H9 (cell line): ENCODE measurements at regions not wholly inside any gene's neighbourhood (a gene's known extent, or its start where the extent isn't known, plus 50 kb on each side); places are given as distances from the start of the nearest gene placed in this dataset.

Experiments
- DNase-seq: peaks from one replicate; pipeline ENCODE4 v3.0.0-alpha.2; 2017
- H2AFZ ChIP-seq: one replicate; pipeline ENCODE4 v1.6.1; 2013; ENCODE audit warnings: mild to moderate bottlenecking, low read length, control low read depth, moderate library complexity
- H2AK5ac ChIP-seq: 2 replicates; pipeline ENCODE4 v1.6.1; 2013; ENCODE audit warnings: low read length, control low read depth, mixed read lengths; ENCODE audit not compliant: insufficient read length
- H2BK120ac ChIP-seq: one replicate; pipeline ENCODE4 v1.6.1; 2013; ENCODE audit warnings: low read depth, mild to moderate bottlenecking, low read length, control low read depth, inconsistent platforms; ENCODE audit not compliant: poor library complexity, severe bottlenecking
- H2BK12ac ChIP-seq: 2 replicates; pipeline ENCODE4 v1.6.1; 2013; ENCODE audit warnings: low read length, control low read depth, mixed read lengths, low read depth; ENCODE audit not compliant: insufficient read length
- H2BK15ac ChIP-seq: 2 replicates; pipeline ENCODE4 v1.6.1; 2013; ENCODE audit warnings: low read depth, low read length, control low read depth
- H2BK20ac ChIP-seq: one replicate; pipeline ENCODE4 v1.6.1; 2013; ENCODE audit warnings: low read depth, mild to moderate bottlenecking, low read length, control low read depth, inconsistent platforms; ENCODE audit not compliant: poor library complexity, severe bottlenecking
- H2BK5ac ChIP-seq: 2 replicates; pipeline ENCODE4 v1.6.1; 2013; ENCODE audit warnings: low read length, control low read depth, mixed read lengths; ENCODE audit not compliant: insufficient read length
- H3K14ac ChIP-seq: 2 replicates; pipeline ENCODE4 v1.6.1; 2013; ENCODE audit warnings: low read length, control low read depth; ENCODE audit not compliant: insufficient read depth
- H3K18ac ChIP-seq: 2 replicates; pipeline ENCODE4 v1.6.1; 2013; ENCODE audit warnings: low read depth, mild to moderate bottlenecking, mixed read lengths, low read length, control low read depth; ENCODE audit not compliant: insufficient read length
- H3K23ac ChIP-seq: 2 replicates; pipeline ENCODE4 v1.6.1; 2013; ENCODE audit warnings: low read length, control low read depth, mixed read lengths, low read depth; ENCODE audit not compliant: insufficient read length
- H3K23me2 ChIP-seq: 2 replicates; pipeline ENCODE4 v1.6.1; 2013; ENCODE audit warnings: low read depth, mild to moderate bottlenecking, mixed read lengths, low read length, control low read depth; ENCODE audit not compliant: insufficient read length, poor library complexity, severe bottlenecking
- H3K27ac ChIP-seq: 2 replicates; pipeline ENCODE4 v1.5.1; 2013; ENCODE audit warnings: low read length, control low read depth, mixed read lengths, low read depth; ENCODE audit not compliant: insufficient read length
- H3K27me3 ChIP-seq: 2 replicates; pipeline ENCODE4 v1.6.1; 2013; ENCODE audit warnings: low read length, control low read depth, inconsistent platforms; ENCODE audit not compliant: insufficient read depth
- H3K4ac ChIP-seq: 2 replicates; pipeline ENCODE4 v1.6.1; 2013; ENCODE audit warnings: low read depth, mild to moderate bottlenecking, control low read depth, inconsistent platforms, low read length, moderate library complexity
- H3K4me1 ChIP-seq: 2 replicates; pipeline ENCODE4 v1.6.1; 2013; ENCODE audit warnings: low read length, control low read depth, inconsistent platforms; ENCODE audit not compliant: insufficient read depth
- H3K4me2 ChIP-seq: 2 replicates; pipeline ENCODE4 v1.6.1; 2013; ENCODE audit warnings: low read length, control low read depth, mixed read lengths; ENCODE audit not compliant: insufficient read length, insufficient read depth
- H3K56ac ChIP-seq: 2 replicates; pipeline ENCODE4 v1.6.1; 2013; ENCODE audit warnings: low read depth, mild to moderate bottlenecking, mixed read lengths, low read length, control low read depth; ENCODE audit not compliant: insufficient read length
- H3K79me1 ChIP-seq: 2 replicates; pipeline ENCODE4 v1.6.1; 2013; ENCODE audit warnings: low read depth, mild to moderate bottlenecking, moderate library complexity, low read length, control low read depth, inconsistent platforms; ENCODE audit not compliant: insufficient read depth, poor library complexity, severe bottlenecking
- H3K79me2 ChIP-seq: 2 replicates; pipeline ENCODE4 v1.6.1; 2013; ENCODE audit warnings: low read length, control low read depth, inconsistent platforms; ENCODE audit not compliant: insufficient read depth
- H3K9ac ChIP-seq: 2 replicates; pipeline ENCODE4 v1.6.1; 2013; ENCODE audit warnings: low read length, control low read depth, mixed read lengths; ENCODE audit not compliant: insufficient read length; ENCODE audit errors: extremely low read depth
- H3K9me3 ChIP-seq: one replicate; pipeline ENCODE4 v1.6.1; 2013; ENCODE audit warnings: low read depth, low read length, inconsistent platforms; ENCODE audit not compliant: control insufficient read depth
- H3T11ph ChIP-seq: one replicate; pipeline ENCODE4 v1.6.1; 2013; ENCODE audit warnings: mild to moderate bottlenecking, low read length, control low read depth, inconsistent platforms
- H4K20me1 ChIP-seq: one replicate; pipeline ENCODE4 v1.6.1; 2013; ENCODE audit not compliant: control insufficient read depth, insufficient read length, insufficient read depth
- H4K5ac ChIP-seq: 2 replicates; pipeline ENCODE4 v1.6.1; 2013; ENCODE audit warnings: low read depth, mild to moderate bottlenecking, mixed read lengths, low read length, control low read depth; ENCODE audit not compliant: insufficient read length
- H4K8ac ChIP-seq: replicated peaks from 2 replicates; pipeline ENCODE4 v1.6.1; 2013; ENCODE audit warnings: low read length, control low read depth, mixed read lengths, low read depth; ENCODE audit not compliant: insufficient read length
- H4K91ac ChIP-seq: 2 replicates; pipeline ENCODE4 v1.6.1; 2013; ENCODE audit warnings: low read depth, mild to moderate bottlenecking, moderate library complexity, mixed read lengths, low read length, control low read depth; ENCODE audit not compliant: insufficient read length
- H3K27ac Mint-ChIP-seq, 3 experiments: 2 replicates in 2 of 3; 3 replicates in 1 of 3; pipeline ENCODE4 v1.8.0; 2020 to 2021; ENCODE audit warnings: mixed read lengths in 3 of 3, mild to moderate bottlenecking in 1 of 3, moderate library complexity in 1 of 3
- H3K27me3 Mint-ChIP-seq: 2 replicates; pipeline ENCODE4 v1.8.0; 2021; ENCODE audit warnings: low read depth, mild to moderate bottlenecking, moderate library complexity, mixed read lengths
- H3K36me3 Mint-ChIP-seq, 3 experiments: 2 replicates in 2 of 3; 3 replicates in 1 of 3; pipeline ENCODE4 v1.8.0; 2020 to 2021; ENCODE audit warnings: low read depth in 3 of 3, mixed read lengths in 3 of 3; ENCODE audit not compliant: insufficient read depth in 1 of 3
- H3K4me1 Mint-ChIP-seq, 2 experiments: 2 replicates each; pipeline ENCODE4 v1.8.0; 2020; ENCODE audit warnings: mixed read lengths in 2 of 2
- H3K4me3 Mint-ChIP-seq, 2 experiments: 2 replicates in 1 of 2; 3 replicates in 1 of 2; pipeline ENCODE4 v1.8.0; 2020 to 2021; ENCODE audit warnings: mild to moderate bottlenecking in 2 of 2, mixed read lengths in 2 of 2, moderate library complexity in 1 of 2
- H3K9me3 Mint-ChIP-seq, 2 experiments: 2 replicates in 1 of 2; 3 replicates in 1 of 2; pipeline ENCODE4 v1.8.0; 2020; ENCODE audit warnings: mild to moderate bottlenecking in 2 of 2, mixed read lengths in 2 of 2, moderate library complexity in 1 of 2
- WGBS: extraction: QIAGEN DNeasy Blood & Tissue Kit; methylation state at CpG from one replicate; pipeline ENCODE4 v1.1.7; 2013; ENCODE audit warnings: missing lambda C conversion rate, low lambda C conversion rate, mixed read lengths; ENCODE audit not compliant: insufficient read length; ENCODE audit errors: extremely low coverage; 5-methylcytosine and 5-hydroxymethylcytosine counted together
- TF ChIP-seq, protein P1 (sequence below): fragments of 200-600 bp; sonication (generic); conservative IDR thresholded peaks from 3 replicates; pipeline ENCODE4 v1.8.0; 2021; ENCODE audit warnings: antibody characterized with exemption, mild to moderate bottlenecking

- no peak overlapping the region for H3K27ac ChIP-seq
- H3K27me3 ChIP-seq: no peaks in the 10 kb centered on the region
- H3T11ph ChIP-seq: no peak overlapping the region
- no peak overlapping the region for H3K4me2 ChIP-seq
- no peak overlapping the region for H3K14ac ChIP-seq
- H2BK5ac ChIP-seq: no peak overlapping the region
- H3K18ac ChIP-seq: no peak overlapping the region
- Mint-ChIP-seq H3K36me3 (peaks cover 0 to 2% (median 0%) of the 10 kb centered on the region in 3 experiments; a peak in 2 of 7 replicates), H3K27ac (no peak overlapping the region), H3K4me3 (no peak overlapping the region), H3K9me3 (peaks cover 0 to 3% of the 10 kb centered on the region in 2 experiments; a peak in 2 of 5 replicates), H3K4me1 (peaks cover 2 to 3% of the 10 kb centered on the region in 2 experiments; a peak in 2 of 4 replicates), H3K27me3 (peaks cover 7% of the 10 kb centered on the region)
- no peak overlapping the region for H4K91ac ChIP-seq
- no peak for DNase-seq
- no peak overlapping the region for H2BK120ac ChIP-seq
- H3K79me1 ChIP-seq: no peaks in the 10 kb centered on the region
- H3K9me3 ChIP-seq: no peaks in the 10 kb centered on the region
- no peak overlapping the region for H3K23ac ChIP-seq
- H2AFZ ChIP-seq: no peak overlapping the region
- H4K5ac ChIP-seq: no peak overlapping the region
- no peaks in the 10 kb centered on the region for H4K20me1 ChIP-seq
- TF ChIP-seq, protein P1, sequence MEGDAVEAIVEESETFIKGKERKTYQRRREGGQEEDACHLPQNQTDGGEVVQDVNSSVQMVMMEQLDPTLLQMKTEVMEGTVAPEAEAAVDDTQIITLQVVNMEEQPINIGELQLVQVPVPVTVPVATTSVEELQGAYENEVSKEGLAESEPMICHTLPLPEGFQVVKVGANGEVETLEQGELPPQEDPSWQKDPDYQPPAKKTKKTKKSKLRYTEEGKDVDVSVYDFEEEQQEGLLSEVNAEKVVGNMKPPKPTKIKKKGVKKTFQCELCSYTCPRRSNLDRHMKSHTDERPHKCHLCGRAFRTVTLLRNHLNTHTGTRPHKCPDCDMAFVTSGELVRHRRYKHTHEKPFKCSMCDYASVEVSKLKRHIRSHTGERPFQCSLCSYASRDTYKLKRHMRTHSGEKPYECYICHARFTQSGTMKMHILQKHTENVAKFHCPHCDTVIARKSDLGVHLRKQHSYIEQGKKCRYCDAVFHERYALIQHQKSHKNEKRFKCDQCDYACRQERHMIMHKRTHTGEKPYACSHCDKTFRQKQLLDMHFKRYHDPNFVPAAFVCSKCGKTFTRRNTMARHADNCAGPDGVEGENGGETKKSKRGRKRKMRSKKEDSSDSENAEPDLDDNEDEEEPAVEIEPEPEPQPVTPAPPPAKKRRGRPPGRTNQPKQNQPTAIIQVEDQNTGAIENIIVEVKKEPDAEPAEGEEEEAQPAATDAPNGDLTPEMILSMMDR: no peak
- no peaks in the 10 kb centered on the region for H3K4me1 ChIP-seq
- no peak overlapping the region for H3K56ac ChIP-seq
- H4K8ac ChIP-seq: no peak overlapping the region
- H3K23me2 ChIP-seq: no peaks in the 10 kb centered on the region
- no peak overlapping the region for H2AK5ac ChIP-seq
- no CpG with 5 or more reads among the region's 8 CpGs for WGBS
- no peak overlapping the region for H2BK15ac ChIP-seq
- H3K4ac ChIP-seq: no peak overlapping the region
- no peaks in the 10 kb centered on the region for H3K79me2 ChIP-seq
- H2BK20ac ChIP-seq: no peak overlapping the region
- H2BK12ac ChIP-seq: no peak overlapping the region
- H3K9ac ChIP-seq: no peak overlapping the region
Measured at GRCh38 chr2:599601-600000, 77.6 kb downstream of the TMEM18 start.
